HG03571 (cell line): ENCODE measurements at regions not wholly inside any gene's neighbourhood (a gene's known extent, or its start where the extent isn't known, plus 50 kb on each side); places are given as distances from the start of the nearest gene placed in this dataset.
"Not testable (repeated sequence)": the region's sequence is repeated elsewhere in the genome, so short reads cannot be mapped to it uniquely, and the experiment has no call there.

Experiments used
- ATAC-seq: cut with Tn5 transposase; IDR thresholded peaks from one replicate; pipeline ENCODE4 v1.9.1; 2021; ENCODE audit not compliant: unreplicated experiment

GRCh38 chr4:124139044-124139443 is 573.5 kb downstream of the ANKRD50 start:
- no peak for ATAC-seq

GRCh38 chr4:124143632-124144031 is 568.9 kb downstream of the ANKRD50 start:
- ATAC-seq = no peak

GRCh38 chr4:124144238-124144654 is 568.3 kb downstream of the ANKRD50 start:
- no peak for ATAC-seq

GRCh38 chr4:124146068-124146467 is 566.5 kb downstream of the ANKRD50 start:
- ATAC-seq = no peak

- no peak for ATAC-seq
These were observed 561.5 kb downstream of the ANKRD50 start for GRCh38 chr4:124151031-124151430.

- ATAC-seq = no peak
These were observed 560.4 kb downstream of the ANKRD50 start for GRCh38 chr4:124152132-124152531.

GRCh38 chr4:124155239-124155638 is 557.3 kb downstream of the ANKRD50 start:
- ATAC-seq = no peak

- ATAC-seq = no peak
These were observed 555.0 kb downstream of the ANKRD50 start for GRCh38 chr4:124157396-124158083.

GRCh38 chr4:124163401-124163800 is 549.1 kb downstream of the ANKRD50 start:
- no peak for ATAC-seq

GRCh38 chr4:124167602-124168001 is 544.9 kb downstream of the ANKRD50 start:
- ATAC-seq = no peak

GRCh38 chr4:124169524-124169923 is 543.0 kb downstream of the ANKRD50 start:
- ATAC-seq = not testable (repeated sequence)

- ATAC-seq = no peak
These were observed 538.6 kb downstream of the ANKRD50 start for GRCh38 chr4:124173912-124174311.

- no peak for ATAC-seq
These were observed 534.7 kb downstream of the ANKRD50 start for GRCh38 chr4:124177647-124178425.

GRCh38 chr4:124178449-124179021 is 534.0 kb downstream of the ANKRD50 start:
- no peak for ATAC-seq

- ATAC-seq = no peak
These were observed 532.9 kb downstream of the ANKRD50 start for GRCh38 chr4:124179506-124180186.

- ATAC-seq = no peak
These were observed 531.5 kb downstream of the ANKRD50 start for GRCh38 chr4:124181039-124181438.

GRCh38 chr4:124183231-124183630 is 529.3 kb downstream of the ANKRD50 start:
- ATAC-seq = no peak

GRCh38 chr4:124183926-124184325 is 528.6 kb downstream of the ANKRD50 start:
- ATAC-seq = no peak

- no peak for ATAC-seq
These were observed 527.7 kb downstream of the ANKRD50 start for GRCh38 chr4:124184792-124185191.

GRCh38 chr4:124188595-124188994 is 523.9 kb downstream of the ANKRD50 start:
- no peak for ATAC-seq

GRCh38 chr4:124189545-124189944 is 523.0 kb downstream of the ANKRD50 start:
- no peak for ATAC-seq
